GM18909 (cell line): ENCODE measurements at regions not wholly inside any gene's neighbourhood (a gene's known extent, or its start where the extent isn't known, plus 50 kb on each side); places are given as distances from the start of the nearest gene placed in this dataset.
"Not testable (repeated sequence)": the region's sequence is repeated elsewhere in the genome, so short reads cannot be mapped to it uniquely, and the experiment has no call there.

Experiments used
- ATAC-seq: cut with Tn5 transposase; IDR thresholded peaks from one replicate; pipeline ENCODE4 v1.9.1; 2021; ENCODE audit warnings: mild to moderate bottlenecking; ENCODE audit not compliant: unreplicated experiment, poor library complexity

DNA sequence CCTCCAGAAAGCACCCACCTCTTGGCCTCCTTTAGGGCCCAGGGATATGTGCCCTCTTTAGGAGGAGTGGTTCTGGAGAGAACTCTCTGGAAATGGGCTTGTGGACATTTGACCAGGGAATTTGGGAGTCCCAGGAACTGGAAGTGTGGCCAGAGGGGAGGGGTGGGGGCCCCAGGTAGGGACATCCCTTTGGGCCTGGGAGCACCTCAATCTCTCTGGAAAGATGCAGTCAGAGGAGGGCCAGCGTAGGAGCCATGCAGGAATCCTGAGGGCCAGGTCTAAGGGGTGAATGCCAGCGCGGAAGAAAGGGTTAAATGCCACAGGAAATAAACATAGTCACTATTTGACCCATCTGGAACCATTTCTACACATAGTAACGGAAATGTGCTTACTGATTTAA is 50.3 kb upstream of the ITGA11 start:
- ATAC-seq = no peak

DNA sequence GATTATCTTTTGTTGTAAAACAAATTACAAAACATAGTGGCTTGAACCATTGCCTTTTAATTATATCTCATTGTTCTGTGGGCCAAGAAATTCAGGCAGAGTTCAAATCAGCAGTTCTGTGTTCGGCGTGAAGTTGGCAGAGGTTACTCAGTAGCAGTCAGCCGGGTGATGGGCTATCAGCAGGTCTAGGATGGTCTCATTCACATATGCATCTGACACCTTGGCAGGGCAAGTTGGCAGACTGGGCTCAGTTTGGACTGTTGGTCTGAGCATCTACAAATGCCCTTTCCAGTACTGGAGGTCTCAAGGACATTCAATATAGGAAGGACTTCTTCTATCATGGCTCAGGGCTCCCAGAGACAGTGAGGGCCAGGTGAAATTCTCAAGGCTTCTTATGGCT is 51.2 kb upstream of the ITGA11 start:
- no peak for ATAC-seq

DNA sequence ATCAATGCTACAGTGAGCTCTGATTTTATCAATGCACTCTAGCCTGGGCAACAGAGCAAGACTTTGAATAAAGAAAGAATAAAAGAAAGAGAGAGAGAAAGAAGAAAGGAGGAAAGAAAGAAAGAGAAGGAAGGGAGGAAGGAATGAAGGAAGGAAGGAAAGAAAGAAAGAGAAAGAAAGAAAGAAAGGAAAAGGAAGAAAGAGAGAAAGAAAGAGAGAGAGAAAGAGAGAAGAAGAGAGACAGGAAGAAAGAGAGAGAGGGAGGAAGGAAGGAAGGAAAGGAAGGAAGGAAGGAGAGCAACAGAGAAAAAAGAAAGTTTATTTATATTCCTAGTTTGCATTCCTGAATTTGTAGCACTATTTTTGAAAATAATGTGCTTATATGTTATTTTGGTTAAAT is 52.3 kb upstream of the ITGA11 start:
- no peak for ATAC-seq

DNA sequence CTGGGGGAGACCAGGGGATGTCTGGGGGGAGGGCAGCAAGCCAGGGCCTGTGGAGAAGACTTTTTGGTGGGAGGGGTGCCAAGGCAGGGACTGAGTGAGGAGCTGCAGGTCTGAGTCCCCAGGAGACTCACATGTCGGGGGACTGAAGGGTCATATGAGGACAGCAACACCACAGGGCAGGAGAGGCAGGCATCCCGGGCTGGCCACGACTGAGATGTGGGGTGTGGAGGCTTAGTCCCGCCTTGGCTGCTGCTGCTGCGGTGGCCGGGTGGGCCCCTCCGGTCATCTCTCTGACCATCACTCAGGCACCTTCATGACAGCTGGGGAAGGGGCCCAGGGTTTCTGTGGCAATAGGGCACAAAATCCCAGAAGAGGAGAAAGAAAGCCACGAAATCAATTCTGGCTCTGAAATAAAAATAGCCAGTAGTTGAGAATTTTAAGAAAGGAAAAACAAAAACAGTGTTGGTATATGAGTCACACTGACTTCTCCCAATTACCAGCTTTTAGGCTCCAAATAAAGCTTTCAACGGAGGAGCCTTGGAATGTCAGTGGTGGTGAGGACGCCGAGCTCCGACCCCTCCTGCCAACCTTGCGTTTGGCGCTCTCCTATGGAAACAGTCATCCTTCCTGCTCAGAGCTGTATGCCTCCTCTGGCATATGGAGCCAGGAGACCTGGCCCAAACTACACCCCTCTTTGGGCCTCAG is 52.9 kb upstream of the ITGA11 start:
- ATAC-seq = no peak

DNA sequence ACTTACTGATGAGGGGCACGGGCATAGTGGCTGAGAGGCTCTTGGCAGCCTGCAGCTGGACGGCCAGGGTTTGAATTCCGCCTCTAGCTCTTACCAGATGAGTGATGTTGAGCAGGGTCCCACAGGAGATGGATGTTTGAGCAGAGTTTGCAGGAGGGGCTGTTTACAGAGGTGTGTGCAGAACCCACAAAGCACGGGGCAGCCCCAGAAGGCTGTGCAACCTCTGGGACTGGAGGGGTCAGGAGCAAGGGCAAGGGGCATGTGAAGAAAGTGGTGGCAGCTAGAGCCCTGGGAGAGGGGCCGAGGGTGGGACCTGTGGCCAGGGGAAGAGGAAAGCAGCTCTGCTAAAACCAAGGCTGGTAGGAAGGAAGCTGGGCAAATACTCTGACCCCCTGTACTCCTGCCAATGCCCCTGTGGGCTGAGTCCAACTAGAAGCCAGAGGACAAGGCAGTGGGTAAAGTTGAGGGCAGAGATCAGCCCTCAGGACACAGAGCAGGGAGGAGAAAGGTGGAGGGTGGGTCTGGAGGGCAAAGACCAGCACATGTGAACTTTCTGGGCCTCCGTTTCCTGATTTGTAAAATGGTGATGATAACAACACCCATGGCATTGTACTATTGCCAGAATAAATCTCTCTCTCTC is 53.9 kb upstream of the ITGA11 start:
- ATAC-seq = no peak

DNA sequence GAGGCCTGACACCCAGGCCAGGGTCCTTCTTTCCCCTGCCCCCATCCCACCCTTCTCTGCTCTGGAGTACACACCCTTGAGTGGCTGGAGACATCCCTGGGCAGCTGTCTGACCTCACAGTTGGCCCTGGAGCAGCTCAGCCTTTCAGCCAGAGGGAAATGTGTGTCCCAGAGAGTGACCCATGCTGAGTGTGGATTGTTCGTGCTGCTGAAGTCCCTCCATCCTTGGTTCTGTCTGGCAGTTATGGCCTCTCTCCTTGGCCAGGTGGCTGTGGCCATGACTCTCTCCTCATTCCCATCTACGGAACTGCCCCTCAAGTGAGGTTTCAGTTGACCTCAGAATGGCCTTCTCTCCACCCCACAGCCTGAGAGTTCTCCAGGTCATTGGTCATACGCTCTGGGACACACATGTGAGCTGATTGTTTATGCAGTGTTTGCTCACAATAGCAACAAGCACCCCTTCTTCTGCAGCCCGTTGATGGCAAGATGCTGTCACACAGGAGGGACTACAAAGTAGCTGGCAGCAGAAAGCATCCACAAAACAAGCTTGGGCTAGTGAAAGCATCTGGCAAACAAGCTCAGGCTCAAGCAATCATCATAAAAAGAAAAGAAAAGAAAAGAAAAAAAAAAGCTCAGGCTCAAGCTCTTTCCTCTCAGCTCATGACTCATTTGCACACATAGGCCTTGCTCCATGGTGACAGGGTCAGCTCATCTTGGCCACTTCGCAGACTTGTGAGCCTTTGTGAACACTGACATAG is 55.3 kb upstream of the ITGA11 start:
- no peak for ATAC-seq

DNA sequence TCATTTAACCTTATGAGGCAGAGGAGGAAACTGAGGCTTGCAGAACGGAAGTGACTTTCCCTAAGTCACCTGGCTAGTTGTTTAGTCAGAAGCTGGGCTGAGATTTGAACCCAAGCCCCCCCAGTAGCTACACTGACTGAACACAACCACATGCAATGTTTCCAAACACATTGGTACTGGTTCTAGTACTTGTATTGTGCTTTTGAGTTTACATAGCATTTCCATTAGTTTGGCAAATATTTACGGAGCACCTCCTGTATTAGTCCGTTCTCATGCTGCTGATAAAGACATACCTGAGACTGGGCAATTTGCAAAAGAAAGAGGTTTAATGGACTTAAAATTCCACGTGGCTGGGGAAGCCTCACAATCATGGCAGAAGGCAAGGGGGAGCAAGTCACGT is 56.3 kb upstream of the ITGA11 start:
- ATAC-seq = no peak

DNA sequence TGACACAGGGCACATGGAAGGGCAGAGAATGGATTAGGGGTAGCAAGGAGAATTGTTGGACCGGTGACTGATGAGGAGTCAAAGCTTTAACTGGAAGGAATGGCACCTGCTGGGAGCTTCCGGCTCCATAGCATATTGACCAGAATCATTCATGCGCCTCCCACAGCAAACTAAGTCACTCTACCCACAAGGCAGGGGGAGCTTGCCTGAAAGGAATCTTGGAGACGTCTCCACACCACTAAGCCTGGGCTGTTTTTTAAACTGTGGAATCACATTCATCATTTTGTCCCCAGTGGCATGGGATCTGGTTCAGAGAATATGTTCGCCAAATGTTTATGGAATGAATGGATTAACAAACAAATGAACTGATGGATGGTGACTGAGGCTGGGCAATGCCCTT is 57.0 kb upstream of the ITGA11 start:
- no peak for ATAC-seq

DNA sequence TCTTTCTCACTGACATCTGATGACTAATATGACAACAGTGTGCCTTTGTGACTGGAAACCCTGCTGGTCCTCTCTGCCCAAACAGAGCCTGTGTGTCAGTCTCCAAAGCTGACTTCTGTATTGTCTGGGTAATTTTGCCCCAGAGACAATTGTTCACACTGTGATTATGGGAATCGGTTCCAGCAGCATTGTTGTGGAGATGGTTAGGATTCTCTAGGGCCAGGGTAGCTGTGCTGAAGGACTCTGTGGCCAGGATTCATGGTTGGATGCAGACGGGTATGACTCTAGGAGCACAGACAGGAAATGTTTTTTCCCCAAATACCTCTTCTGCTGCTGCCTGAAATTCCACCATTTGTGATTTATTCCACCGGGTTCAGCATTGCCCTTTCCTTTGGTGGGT is 57.5 kb upstream of the ITGA11 start:
- ATAC-seq = no peak

DNA sequence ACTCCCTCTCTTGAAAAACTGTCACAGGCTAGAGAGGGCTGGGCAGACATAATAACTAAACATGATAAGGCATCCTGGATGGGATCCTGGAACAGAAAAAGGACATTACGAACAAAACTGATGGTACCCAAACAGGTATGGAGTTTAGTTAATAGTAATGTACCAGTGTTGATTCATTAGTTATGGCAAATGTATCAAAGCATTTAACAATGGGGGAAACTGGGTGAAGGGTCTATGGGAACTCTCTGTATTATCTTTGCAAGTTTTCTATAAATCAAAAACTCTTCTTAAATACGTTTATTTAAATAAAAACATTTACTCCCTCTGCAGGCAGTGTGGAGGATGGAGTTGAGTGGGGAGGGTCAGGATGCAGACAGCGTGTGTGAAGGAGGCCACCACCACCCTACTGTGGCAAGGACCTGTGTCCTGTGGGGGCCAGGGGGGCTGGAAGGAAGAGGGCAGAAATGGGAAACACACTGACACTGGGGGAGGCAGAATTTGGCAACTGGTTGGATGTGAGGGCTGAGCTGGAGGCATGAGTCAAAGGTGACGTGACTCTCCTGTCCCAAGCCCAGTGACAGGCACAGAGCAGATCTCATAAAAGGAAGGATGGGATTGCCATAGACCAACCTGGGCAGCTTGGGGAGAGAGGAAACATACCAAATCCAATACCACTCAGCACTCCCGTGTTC is 59.6 kb upstream of the ITGA11 start:
- no peak for ATAC-seq

DNA sequence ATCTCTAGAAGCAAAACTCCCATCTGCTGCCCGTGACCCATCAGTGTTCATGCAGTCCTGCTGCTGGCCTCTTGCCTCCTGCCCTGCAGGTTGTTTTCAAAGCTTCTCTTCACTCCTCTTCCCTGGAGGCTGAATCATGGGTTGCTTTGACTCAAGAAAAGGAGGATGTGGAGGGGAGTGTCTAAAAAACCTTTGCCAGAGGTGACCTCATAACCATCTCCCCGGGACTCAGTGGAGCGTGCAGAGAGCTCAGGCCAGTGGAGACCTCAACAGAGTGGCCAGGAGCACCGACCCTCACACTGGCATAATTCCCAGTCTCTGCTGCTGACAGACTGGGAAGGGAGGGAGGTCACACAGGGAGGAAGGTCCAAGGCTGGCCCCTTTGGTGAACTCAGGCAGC is 60.9 kb upstream of the ITGA11 start:
- no peak for ATAC-seq

DNA sequence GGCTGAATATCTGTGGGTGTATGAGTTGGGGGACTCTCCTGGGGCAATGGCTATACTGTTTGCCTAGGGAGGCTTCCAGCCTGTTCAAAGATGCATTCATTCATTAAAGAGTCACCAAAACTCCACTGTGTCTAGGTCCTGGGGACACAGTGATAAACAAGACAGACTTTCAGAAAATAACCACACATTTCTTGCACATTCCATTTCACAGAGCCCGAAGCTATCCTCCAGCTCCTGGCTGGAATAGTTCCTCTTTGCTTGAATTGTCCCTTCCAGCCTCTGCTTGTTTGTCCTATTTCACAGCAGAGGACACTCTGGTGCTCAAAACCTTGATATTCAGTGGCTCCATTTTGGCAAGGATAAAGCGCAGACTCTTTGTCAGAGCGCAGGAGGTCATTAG is 61.7 kb upstream of the ITGA11 start:
- no peak for ATAC-seq

DNA sequence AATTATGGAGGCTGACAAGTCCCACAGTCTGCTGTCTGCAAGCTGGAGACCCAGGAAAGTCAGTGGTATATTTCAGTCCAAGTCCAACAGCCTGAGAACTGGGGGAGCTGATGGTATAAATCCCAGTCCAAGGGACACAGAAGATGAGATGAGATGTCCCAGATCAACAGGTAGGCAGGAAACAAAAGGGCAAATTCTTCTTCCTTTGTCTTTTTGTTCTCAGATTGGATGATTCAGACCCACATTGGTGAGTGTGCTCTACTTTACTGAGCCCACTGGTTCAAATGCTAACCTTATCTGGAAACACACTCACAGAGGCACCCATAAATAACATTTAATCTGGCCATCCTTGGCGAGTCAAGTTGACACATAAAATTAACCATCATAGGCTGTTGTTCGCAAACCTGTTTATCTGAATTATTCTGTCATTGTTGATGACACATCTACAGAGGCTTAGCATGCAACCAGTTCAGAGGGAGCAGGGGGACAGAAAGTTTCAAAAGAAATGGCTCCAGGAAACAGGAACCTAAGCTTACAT is 62.7 kb upstream of the ITGA11 start:
- ATAC-seq = no peak

DNA sequence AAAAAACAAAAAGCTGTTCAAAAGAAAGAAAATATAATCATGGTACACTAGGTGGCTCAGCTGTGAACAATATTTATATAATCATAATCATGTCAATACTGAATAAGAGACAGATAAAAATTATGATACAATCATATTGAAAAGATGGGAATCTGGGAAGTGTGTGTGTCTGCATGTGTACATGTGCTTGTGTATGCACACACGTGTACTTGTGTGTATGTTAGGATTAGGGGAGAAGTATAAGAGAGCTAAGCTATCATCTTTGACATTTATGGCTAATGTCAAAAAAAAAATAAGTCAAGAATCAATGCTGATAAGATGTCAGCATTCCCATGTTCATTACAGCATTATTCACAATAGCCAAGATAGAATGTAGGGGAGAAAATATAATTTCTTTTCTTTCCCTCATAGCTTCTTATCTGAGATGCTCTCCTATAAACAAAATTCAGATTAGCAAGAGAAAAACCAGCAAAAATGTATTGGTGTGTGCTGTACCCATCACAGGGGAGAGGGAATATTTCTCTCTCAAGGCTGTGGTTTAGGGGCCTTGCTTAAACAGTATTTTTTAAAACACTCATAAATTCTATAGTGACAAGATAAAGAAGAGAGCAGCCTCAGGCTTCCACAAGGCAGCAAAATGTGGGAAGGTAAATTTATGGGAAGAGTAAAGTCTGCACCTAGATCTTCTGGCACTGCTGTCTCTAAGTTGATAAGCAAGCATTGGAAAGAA is 63.4 kb upstream of the ITGA11 start:
- ATAC-seq = no peak

DNA sequence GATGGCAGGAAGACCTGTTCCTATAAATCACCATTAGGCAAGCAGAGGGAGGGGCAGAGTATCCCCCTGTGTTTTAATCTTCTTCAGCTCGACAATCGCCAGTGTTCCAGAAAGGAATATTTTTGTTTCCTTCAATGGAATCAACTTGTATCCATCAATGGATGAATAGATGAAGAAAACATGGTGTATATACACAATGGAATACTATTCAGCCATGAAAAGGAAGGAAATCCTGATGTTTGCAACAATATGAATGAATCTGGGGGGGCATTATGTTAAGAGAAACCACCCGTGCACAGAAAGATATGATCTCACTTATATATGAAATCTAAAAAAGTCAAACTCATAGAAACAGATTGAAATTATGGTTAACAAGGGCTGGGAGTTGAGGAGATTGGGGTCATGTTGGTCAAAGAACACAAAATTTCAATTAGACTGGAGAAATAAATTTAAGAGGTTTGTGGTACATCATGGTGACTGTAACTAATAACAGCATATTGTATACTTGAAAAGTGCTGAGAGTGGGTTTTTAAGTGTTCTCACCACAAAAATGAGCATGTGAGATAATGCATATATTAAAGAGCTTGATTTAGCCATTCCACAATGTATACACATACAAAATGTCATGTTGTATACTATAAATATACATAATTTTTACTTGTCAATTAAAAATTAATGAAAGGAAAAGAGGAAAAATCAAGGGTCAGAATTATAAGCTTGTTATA is 64.2 kb upstream of the ITGA11 start:
- ATAC-seq = no peak

DNA sequence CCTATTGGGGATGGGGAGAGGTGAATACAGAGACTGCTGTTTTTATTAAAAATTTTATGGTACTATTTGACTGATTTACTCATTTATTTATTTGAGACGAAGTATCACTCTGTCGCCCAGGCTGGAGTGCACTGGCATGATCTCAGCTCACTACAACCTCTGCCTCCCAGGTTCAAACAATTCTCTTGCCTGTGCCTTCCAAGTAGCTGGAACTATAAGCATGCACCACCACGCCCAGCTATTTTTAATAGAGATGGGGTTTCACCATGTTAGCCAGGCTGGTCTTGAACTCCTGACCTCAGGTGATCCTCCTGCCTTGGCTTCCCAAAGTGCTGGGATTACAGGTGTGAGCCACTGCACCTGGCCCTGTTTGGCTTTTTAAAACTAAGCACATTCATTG is 64.8 kb upstream of the ITGA11 start:
- not testable (repeated sequence) for ATAC-seq

DNA sequence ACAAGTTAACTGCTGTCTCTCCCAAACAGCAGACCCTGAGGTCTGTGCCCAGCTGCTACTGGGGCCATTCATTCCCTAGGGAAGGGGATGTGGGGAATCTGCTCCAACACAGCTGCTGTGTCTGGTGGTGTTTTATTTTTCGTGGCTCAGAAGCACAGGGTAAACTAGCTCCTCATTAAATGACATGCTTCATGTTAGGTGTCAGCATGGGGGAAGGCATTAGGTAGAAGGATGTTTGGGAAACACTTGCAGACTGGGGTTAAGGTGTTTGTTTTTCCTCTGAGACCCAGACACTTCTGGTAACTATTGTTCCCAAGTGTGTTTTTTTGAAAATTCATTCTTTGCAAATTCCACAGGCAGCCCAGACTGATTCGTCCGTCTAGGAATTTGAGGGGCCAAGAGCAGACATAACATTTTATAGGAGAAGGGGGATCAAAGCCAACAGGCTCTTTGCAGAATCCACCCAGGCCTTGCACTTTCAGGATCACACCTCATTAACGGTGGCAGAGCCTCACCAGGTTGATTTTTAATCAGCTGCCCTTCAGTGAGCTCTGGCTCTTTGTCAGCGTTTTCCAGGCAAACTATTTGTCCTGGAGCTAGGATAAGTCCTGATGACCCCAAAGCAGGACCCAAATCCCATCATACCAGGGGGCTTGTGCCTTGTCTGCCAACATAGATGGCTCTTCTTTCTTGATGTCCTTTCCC is 65.4 kb upstream of the ITGA11 start:
- ATAC-seq = no peak

DNA sequence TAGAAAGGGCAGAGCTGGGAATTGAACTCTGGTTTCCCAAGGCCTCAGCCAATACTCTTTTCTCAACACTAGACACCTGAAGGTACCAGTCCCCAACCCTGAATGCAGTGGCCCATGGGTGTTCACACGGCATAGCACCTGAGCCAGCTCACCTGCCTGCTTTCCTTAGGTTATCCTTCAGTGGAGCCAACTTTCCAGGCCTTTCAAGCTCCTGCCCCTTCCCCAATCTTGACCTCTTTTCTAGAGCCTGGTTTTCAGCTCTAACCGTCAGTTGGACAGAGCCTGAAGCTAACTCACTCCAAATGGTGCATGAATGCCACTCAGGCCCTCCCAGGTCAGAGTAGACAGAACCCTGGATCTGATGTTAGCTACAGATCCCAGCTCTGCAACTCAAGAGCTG is 66.1 kb upstream of the ITGA11 start:
- no peak for ATAC-seq
